SH-SY5Y (cell line): ENCODE measurements at regions not wholly inside any gene's neighbourhood (a gene's known extent, or its start where the extent isn't known, plus 50 kb on each side); places are given as distances from the start of the nearest gene placed in this dataset.

Experiments
- GATA2 ChIP-seq: IDR thresholded peaks from 2 replicates; pipeline ENCODE4 v1.6.1; 2011; ENCODE audit warnings: mild to moderate bottlenecking, low read depth, low read length
- GATA3 ChIP-seq: IDR thresholded peaks from 2 replicates; pipeline ENCODE4 v1.6.1; 2011; ENCODE audit warnings: low read depth, mild to moderate bottlenecking, low read length, moderate library complexity

DNA sequence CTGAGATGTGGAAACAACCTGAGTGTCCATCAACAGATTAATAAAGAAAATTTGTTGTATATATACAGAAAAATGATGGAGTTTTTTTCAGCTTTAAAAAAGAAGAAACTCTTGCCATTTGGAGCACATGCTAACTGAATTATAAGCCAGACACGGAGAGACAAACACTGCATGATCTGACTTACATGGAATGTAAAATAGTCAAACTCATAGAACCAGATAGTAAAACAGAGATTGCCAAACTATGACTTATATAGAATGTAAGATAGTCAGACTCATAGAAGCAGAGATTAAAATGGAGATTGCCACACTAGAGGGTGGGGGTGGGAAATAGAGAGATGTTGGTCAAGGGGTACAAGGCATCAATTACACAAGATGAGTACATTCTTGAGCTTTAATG is 1786.6 kb downstream of the PLA2G4A start:
- TF ChIP-seq GATA3, result no peak
- no peak for TF ChIP-seq GATA2
